ENCODE measurements at regions not wholly inside any gene's neighbourhood (a gene's known extent, or its start where the extent isn't known, plus 50 kb on each side); places are given as distances from the start of the nearest gene placed in this dataset.
"Not testable (repeated sequence)": the region's sequence is repeated elsewhere in the genome, so short reads cannot be mapped to it uniquely, and the experiment has no call there.

DNA sequence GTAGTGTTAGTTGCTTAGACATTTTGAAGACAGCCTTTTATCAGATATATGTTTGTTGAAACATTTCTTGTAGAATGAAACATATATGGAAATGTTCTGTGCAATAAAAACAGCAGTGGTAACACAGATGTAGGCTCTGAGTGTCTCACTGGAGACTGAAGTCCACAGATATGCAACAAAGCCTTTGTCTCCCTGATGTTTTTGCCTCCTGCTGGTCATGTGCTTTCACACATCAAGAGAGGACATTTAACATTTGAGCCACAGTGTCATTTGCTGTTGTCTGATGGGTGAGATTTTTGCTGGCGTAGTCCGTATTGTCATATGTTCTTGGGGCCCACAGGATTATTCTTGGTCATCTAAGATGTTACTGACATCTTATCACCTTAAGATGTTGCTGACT, 161.4 kb downstream of the CCDC74A start:
- H3K4me2 ChIP-seq (ENCODE audit: insufficient read depth, low read length); H3K9me3 ChIP-seq (replicated peaks; ENCODE audit: control insufficient read depth, insufficient read depth, low read length); H4K20me1 ChIP-seq (replicated peaks; ENCODE audit: control insufficient read depth, extremely low read depth, insufficient read depth, low read length); H2AFZ ChIP-seq (ENCODE audit: low read depth, low read length); intact Hi-C loops (cut with micrococcal nuclease); H3K4me3 ChIP-seq (replicated peaks in 1 of 3; ENCODE audit: insufficient read depth in 1 of 3, low read depth in 1 of 3, low read length in 3 of 3); H3K27ac ChIP-seq (ENCODE audit: insufficient read depth, low read depth, low read length); H3K27me3 ChIP-seq (ENCODE audit: control insufficient read depth in 2 of 2, insufficient read depth in 2 of 2, low read length in 2 of 2); H3K9ac ChIP-seq (replicated peaks; ENCODE audit: extremely low read depth, insufficient read depth, low read length); BruUV-seq (replicated peaks); CTCF ChIA-PET; FAIRE-seq; POLR2A ChIA-PET; DNase-seq (ENCODE audit: low read depth, low spot score); dilution Hi-C loops (cut with MboI; ENCODE audit: extremely low pct_ligation_motif_present, low sequenced_read_pairs); H3K9me1 ChIP-seq (replicated peaks; ENCODE audit: control insufficient read depth, extremely low read depth, insufficient read depth, low read length): not testable (repeated sequence)
- Histone ChIP-seq H3K4me1 (ENCODE audit: control insufficient read depth, extremely low read depth, insufficient read depth, low read length) (peaks cover 19% of the 10 kb centered on the region), H3K36me3 (ENCODE audit: control insufficient read depth in 2 of 2, extremely low read depth in 1 of 2, insufficient read depth in 2 of 2, low read length in 2 of 2) (peaks cover 26 to 35% of the 10 kb centered on the region in 2 experiments), H3K79me2 (ENCODE audit: control insufficient read depth, insufficient read depth, low read length) (peaks cover 58% of the 10 kb centered on the region)

- H3K9me3 ChIP-seq (replicated peaks; ENCODE audit: control insufficient read depth, insufficient read depth, low read length); H2AFZ ChIP-seq (ENCODE audit: low read depth, low read length); H3K4me1 ChIP-seq (ENCODE audit: control insufficient read depth, extremely low read depth, insufficient read depth, low read length); CTCF ChIA-PET; FAIRE-seq; H3K27ac ChIP-seq (ENCODE audit: insufficient read depth, low read depth, low read length); H3K36me3 ChIP-seq (ENCODE audit: control insufficient read depth in 2 of 2, extremely low read depth in 1 of 2, insufficient read depth in 2 of 2, low read length in 2 of 2); H4K20me1 ChIP-seq (replicated peaks; ENCODE audit: control insufficient read depth, extremely low read depth, insufficient read depth, low read length); H3K4me3 ChIP-seq (replicated peaks in 1 of 3; ENCODE audit: insufficient read depth in 1 of 3, low read depth in 1 of 3, low read length in 3 of 3); BruUV-seq (replicated peaks); dilution Hi-C loops (cut with MboI; ENCODE audit: extremely low pct_ligation_motif_present, low sequenced_read_pairs); H3K27me3 ChIP-seq (ENCODE audit: control insufficient read depth in 2 of 2, insufficient read depth in 2 of 2, low read length in 2 of 2); POLR2A ChIA-PET; H3K9ac ChIP-seq (replicated peaks; ENCODE audit: extremely low read depth, insufficient read depth, low read length); H3K79me2 ChIP-seq (ENCODE audit: control insufficient read depth, insufficient read depth, low read length); H3K4me2 ChIP-seq (ENCODE audit: insufficient read depth, low read length); H3K9me1 ChIP-seq (replicated peaks; ENCODE audit: control insufficient read depth, extremely low read depth, insufficient read depth, low read length); intact Hi-C loops (cut with micrococcal nuclease); DNase-seq (ENCODE audit: low read depth, low spot score): not testable (repeated sequence)
Measured at GRCh38 chr2:131711268-131711667, 183.6 kb downstream of the CCDC74A start.

DNA sequence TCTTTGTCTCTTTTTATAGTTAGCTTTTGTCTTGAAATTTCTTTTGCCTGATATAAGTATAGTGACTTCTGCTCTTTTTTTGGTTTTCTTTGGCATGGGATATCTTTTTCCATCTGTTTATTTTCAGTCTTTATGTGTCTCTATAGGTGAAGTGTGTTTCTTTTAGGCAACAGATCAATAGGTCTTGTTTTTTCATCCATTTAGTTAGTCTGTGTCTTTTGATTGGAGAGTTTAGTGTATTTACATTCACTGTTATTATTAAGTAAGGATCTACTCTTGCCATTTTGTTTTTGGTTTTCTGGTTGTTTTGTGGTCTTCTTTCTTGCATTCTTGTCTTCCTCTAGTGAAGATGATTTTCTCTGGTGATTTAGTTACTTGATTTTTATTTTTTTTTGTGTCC, 190.2 kb downstream of the CCDC74A start:
- H3K27ac ChIP-seq (ENCODE audit: insufficient read depth, low read depth, low read length); intact Hi-C loops (cut with micrococcal nuclease); H3K4me2 ChIP-seq (ENCODE audit: insufficient read depth, low read length); H3K9ac ChIP-seq (replicated peaks; ENCODE audit: extremely low read depth, insufficient read depth, low read length); dilution Hi-C loops (cut with MboI; ENCODE audit: extremely low pct_ligation_motif_present, low sequenced_read_pairs); H3K4me1 ChIP-seq (ENCODE audit: control insufficient read depth, extremely low read depth, insufficient read depth, low read length); FAIRE-seq; H2AFZ ChIP-seq (ENCODE audit: low read depth, low read length); BruUV-seq (replicated peaks); H3K36me3 ChIP-seq (ENCODE audit: control insufficient read depth in 2 of 2, extremely low read depth in 1 of 2, insufficient read depth in 2 of 2, low read length in 2 of 2); H3K9me1 ChIP-seq (replicated peaks; ENCODE audit: control insufficient read depth, extremely low read depth, insufficient read depth, low read length); DNase-seq (ENCODE audit: low read depth, low spot score); H4K20me1 ChIP-seq (replicated peaks; ENCODE audit: control insufficient read depth, extremely low read depth, insufficient read depth, low read length); H3K27me3 ChIP-seq (ENCODE audit: control insufficient read depth in 2 of 2, insufficient read depth in 2 of 2, low read length in 2 of 2); H3K9me3 ChIP-seq (replicated peaks; ENCODE audit: control insufficient read depth, insufficient read depth, low read length); CTCF ChIA-PET; H3K4me3 ChIP-seq (replicated peaks in 1 of 3; ENCODE audit: insufficient read depth in 1 of 3, low read depth in 1 of 3, low read length in 3 of 3); POLR2A ChIA-PET: not testable (repeated sequence)
- H3K79me2 ChIP-seq (ENCODE audit: control insufficient read depth, insufficient read depth, low read length) = peaks cover 12% of the 10 kb centered on the region

DNA sequence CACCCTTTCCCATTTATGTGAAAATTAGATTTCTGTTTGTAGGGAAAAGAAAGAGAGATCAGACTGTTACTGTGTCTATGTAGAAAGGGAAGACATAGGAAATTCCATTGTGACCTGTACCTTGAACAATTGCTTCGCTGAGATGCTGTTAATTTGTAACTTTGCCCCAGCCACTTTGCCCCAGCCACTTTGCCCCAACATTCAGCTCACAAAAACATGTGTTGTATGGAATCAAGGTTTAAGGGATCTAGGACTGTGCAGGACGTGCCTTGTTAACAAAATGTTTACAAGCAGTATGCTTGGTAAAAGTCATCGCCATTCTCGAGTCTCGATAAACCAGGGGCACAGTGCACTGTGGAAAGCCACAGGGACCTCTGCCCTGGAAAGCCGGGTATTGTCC, 193.5 kb downstream of the CCDC74A start:
- FAIRE-seq; DNase-seq (ENCODE audit: low read depth, low spot score); dilution Hi-C loops (cut with MboI; ENCODE audit: extremely low pct_ligation_motif_present, low sequenced_read_pairs); H3K36me3 ChIP-seq (ENCODE audit: control insufficient read depth in 2 of 2, extremely low read depth in 1 of 2, insufficient read depth in 2 of 2, low read length in 2 of 2); POLR2A ChIA-PET; H3K4me2 ChIP-seq (ENCODE audit: insufficient read depth, low read length); CTCF ChIA-PET; H3K4me3 ChIP-seq (replicated peaks in 1 of 3; ENCODE audit: insufficient read depth in 1 of 3, low read depth in 1 of 3, low read length in 3 of 3); H3K9me1 ChIP-seq (replicated peaks; ENCODE audit: control insufficient read depth, extremely low read depth, insufficient read depth, low read length); H3K4me1 ChIP-seq (ENCODE audit: control insufficient read depth, extremely low read depth, insufficient read depth, low read length); H3K27me3 ChIP-seq (ENCODE audit: control insufficient read depth in 2 of 2, insufficient read depth in 2 of 2, low read length in 2 of 2); BruUV-seq (replicated peaks); H2AFZ ChIP-seq (ENCODE audit: low read depth, low read length); H3K9me3 ChIP-seq (replicated peaks; ENCODE audit: control insufficient read depth, insufficient read depth, low read length); H3K9ac ChIP-seq (replicated peaks; ENCODE audit: extremely low read depth, insufficient read depth, low read length); H4K20me1 ChIP-seq (replicated peaks; ENCODE audit: control insufficient read depth, extremely low read depth, insufficient read depth, low read length); H3K27ac ChIP-seq (ENCODE audit: insufficient read depth, low read depth, low read length): not testable (repeated sequence)
- intact Hi-C loops (cut with micrococcal nuclease) = loop anchor here (10.0 kb wide), 1 partner anchor 1204 kb away; no protein-coding TSS in a partner anchor
- peaks cover 12% of the 10 kb centered on the region for H3K79me2 ChIP-seq (ENCODE audit: control insufficient read depth, insufficient read depth, low read length)
